ENCODE measurements at regions not wholly inside any gene's neighbourhood (a gene's known extent, or its start where the extent isn't known, plus 50 kb on each side); places are given as distances from the start of the nearest gene placed in this dataset.

- no peak for TF ChIP-seq NRF1 (IDR thresholded peaks at IDR 0.05; ENCODE audit: low read depth, low read length)
Measured at GRCh38 chr3:72523429-72524151, 324.7 kb downstream of the SHQ1 start (continued).

GRCh38 chr3:72520690-72521308 is 327.4 kb downstream of the SHQ1 start:
- Histone ChIP-seq H3K9ac (no peak overlapping the region), H3K27me3 (ENCODE audit: insufficient read depth) (no peaks in the 10 kb centered on the region), H3K79me2 (ENCODE audit: insufficient read depth) (no peaks in the 10 kb centered on the region), H2AFZ (ENCODE audit: low read depth) (no peak overlapping the region), H3K4me3 (ENCODE audit: low read depth in 2 of 2, low read length in 1 of 2) (no peak overlapping the region), H3F3A (replicated peaks; ENCODE audit: insufficient read depth) (no peaks in the 10 kb centered on the region), H3K36me3 (replicated peaks in 1 of 2; ENCODE audit: control insufficient read depth in 1 of 2, insufficient read depth in 2 of 2, low read length in 1 of 2) (no peaks in the 10 kb centered on the region), H4K20me1 (ENCODE audit: insufficient read depth) (no peaks in the 10 kb centered on the region), H3K4me1 (ENCODE audit: control insufficient read depth in 1 of 2, insufficient read depth in 2 of 2, low read depth in 1 of 2, low read length in 1 of 2) (peaks cover 0 to 7% of the 10 kb centered on the region in 2 experiments; a peak in 2 of 4 replicates), H3K4me2 (no peak overlapping the region), H3K9me3 (no peaks in the 10 kb centered on the region), H3K9me2 (no peaks in the 10 kb centered on the region), H3K27ac (ENCODE audit: low read depth in 2 of 2, low read length in 1 of 2) (no peak overlapping the region)
- POLR2A ChIA-PET, result no interaction called here
- no peak for DNase-seq
- TF ChIP-seq POLR2AphosphoS5 (IDR thresholded peaks at IDR 0.05; ENCODE audit: low read depth, low read length) (no peak), PBX3 (IDR thresholded peaks at IDR 0.05) (no peak), NFIC (IDR thresholded peaks at IDR 0.05; ENCODE audit: borderline replicate concordance) (no peak), NRF1 (IDR thresholded peaks at IDR 0.05; ENCODE audit: low read depth, low read length) (no peak), MEF2A (IDR thresholded peaks at IDR 0.05; ENCODE audit: borderline replicate concordance, low read depth) (no peak), ZBTB33 (IDR thresholded peaks at IDR 0.05; ENCODE audit: borderline replicate concordance, low read depth) (no peak), USF1 (IDR thresholded peaks at IDR 0.05; ENCODE audit: borderline replicate concordance, low read depth) (no peak), SMC3 (IDR thresholded peaks at IDR 0.05; ENCODE audit: low read depth, low read length) (no peak), USF2 (IDR thresholded peaks at IDR 0.05; ENCODE audit: borderline replicate concordance, low read depth, low read length) (no peak), JUND (IDR thresholded peaks at IDR 0.05) (no peak), RXRA (IDR thresholded peaks at IDR 0.05; ENCODE audit: borderline replicate concordance, low read depth) (no peak), CHD2 (IDR thresholded peaks at IDR 0.05; ENCODE audit: low read length, partially characterized antibody) (no peak), MAX (IDR thresholded peaks at IDR 0.05; ENCODE audit: low read depth) (no peak)
- TF ChIP-seq, protein P1, sequence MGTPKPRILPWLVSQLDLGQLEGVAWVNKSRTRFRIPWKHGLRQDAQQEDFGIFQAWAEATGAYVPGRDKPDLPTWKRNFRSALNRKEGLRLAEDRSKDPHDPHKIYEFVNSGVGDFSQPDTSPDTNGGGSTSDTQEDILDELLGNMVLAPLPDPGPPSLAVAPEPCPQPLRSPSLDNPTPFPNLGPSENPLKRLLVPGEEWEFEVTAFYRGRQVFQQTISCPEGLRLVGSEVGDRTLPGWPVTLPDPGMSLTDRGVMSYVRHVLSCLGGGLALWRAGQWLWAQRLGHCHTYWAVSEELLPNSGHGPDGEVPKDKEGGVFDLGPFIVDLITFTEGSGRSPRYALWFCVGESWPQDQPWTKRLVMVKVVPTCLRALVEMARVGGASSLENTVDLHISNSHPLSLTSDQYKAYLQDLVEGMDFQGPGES (IDR thresholded peaks at IDR 0.05; ENCODE audit: low read depth, low read length), result no peak
- CTCF ChIA-PET, result interaction anchor here (1.0 to 1.4 kb wide), 3 partner anchors 145 to 223 kb away, joined by 3 to 4 read pairs (median 3); no protein-coding TSS in a partner anchor
- 53% methylated on average over 7 of the region's 8 CpGs for WGBS (ENCODE audit: low lambda C conversion rate)
